Vagina (tissue), 2 donors: ENCODE measurements at regions not wholly inside any gene's neighbourhood (a gene's known extent, or its start where the extent isn't known, plus 50 kb on each side); places are given as distances from the start of the nearest gene placed in this dataset.

Experiments used
- DNase-seq, 2 donors: peaks; one replicate each; pipeline ENCODE4 v3.0.0-alpha.2; 2017; ENCODE audit errors: extremely low spot score in 2 of 2
- H3K27ac ChIP-seq: fragments of 200-600 bp; sonication (generic); one replicate; pipeline ENCODE4 v1.5.1; 2019
- H3K27me3 ChIP-seq: fragments of 200-600 bp; sonication (generic); one replicate; pipeline ENCODE4 v1.5.1; 2019
- H3K36me3 ChIP-seq, 2 donors: fragments of 200-600 bp; sonication (generic); one replicate each; pipeline ENCODE4 v1.5.1; 2017 to 2019
- H3K4me1 ChIP-seq: fragments of 200-600 bp; sonication (generic); one replicate; pipeline ENCODE4 v1.5.1; 2019
- H3K4me3 ChIP-seq, 2 donors: fragments of 200-600 bp; sonication (generic); 1 replicate in 1 of 2; 2 replicates in 1 of 2; pipeline ENCODE4 v1.5.1; 2016 to 2019
- H3K9me3 ChIP-seq: fragments of 200-600 bp; sonication (generic); one replicate; pipeline ENCODE4 v1.5.1; 2019
- CTCF ChIP-seq, 3 experiments: fragments of 450-650 bp in 2 of 3; fragments of 200-600 bp in 1 of 3; sonication (generic) in 1 of 3; IDR thresholded peaks; one replicate each; pipeline ENCODE4 v1.5.1; 2017 to 2019; ENCODE audit warnings: antibody characterized with exemption in 3 of 3, mild to moderate bottlenecking in 2 of 3, moderate library complexity in 2 of 3
- POLR2A ChIP-seq, 2 donors: fragments of 450-650 bp; IDR thresholded peaks; one replicate each; pipeline ENCODE4 v1.6.1; 2017; ENCODE audit warnings: antibody characterized with exemption in 2 of 2, mild to moderate bottlenecking in 2 of 2, moderate library complexity in 2 of 2
- POLR2AphosphoS5 ChIP-seq, 2 donors: sonication (generic); formaldehyde crosslinking; IDR thresholded peaks; one replicate each; pipeline ENCODE4 v1.9.0; 2017; ENCODE audit warnings: antibody characterized with exemption in 2 of 2, mild to moderate bottlenecking in 2 of 2, low read depth in 1 of 2; ENCODE audit not compliant: insufficient read depth in 1 of 2
- intact Hi-C: fragments of 100-400 bp; cut with DNase I; formaldehyde crosslinking; loops from one replicate; pipeline ENCODE4 v1.15.1; 2023

- DNase-seq = no peak
- H3K27me3 ChIP-seq = no peaks in the 10 kb centered on the region
- intact Hi-C loops = no loop called here
- TF ChIP-seq CTCF (IDR thresholded peaks at IDR 0.05) (no peak), POLR2AphosphoS5 (IDR thresholded peaks at IDR 0.05; ENCODE audit: insufficient read depth in 1 of 2, low read depth in 1 of 2) (no peak), POLR2A (IDR thresholded peaks at IDR 0.05) (no peak)
- no peaks in the 10 kb centered on the region for H3K4me1 ChIP-seq
- no peak overlapping the region for H3K4me3 ChIP-seq
- no peak overlapping the region for H3K27ac ChIP-seq
- H3K9me3 ChIP-seq = no peaks in the 10 kb centered on the region
- no peaks in the 10 kb centered on the region for H3K36me3 ChIP-seq
Measured at GRCh38 chr9:82458296-82458695, 469.7 kb downstream of the SPATA31D1 start.

- Histone ChIP-seq H3K4me3 (no peak overlapping the region), H3K27ac (no peak overlapping the region)
- TF ChIP-seq POLR2A (IDR thresholded peaks at IDR 0.05) = no peak
- no peak for TF ChIP-seq POLR2AphosphoS5 (IDR thresholded peaks at IDR 0.05; ENCODE audit: insufficient read depth in 1 of 2, low read depth in 1 of 2)
- TF ChIP-seq CTCF (IDR thresholded peaks at IDR 0.05) = no peak
Measured at GRCh38 chr9:82466616-82467260, 478.2 kb downstream of the SPATA31D1 start.

GRCh38 chr9:82467436-82467835, 478.9 kb downstream of the SPATA31D1 start:
- TF ChIP-seq POLR2AphosphoS5 (IDR thresholded peaks at IDR 0.05; ENCODE audit: insufficient read depth in 1 of 2, low read depth in 1 of 2) = no peak
- TF ChIP-seq POLR2A (IDR thresholded peaks at IDR 0.05) = no peak
- TF ChIP-seq CTCF (IDR thresholded peaks at IDR 0.05) = no peak
- H3K4me1 ChIP-seq = no peaks in the 10 kb centered on the region
- no peak for DNase-seq
- no peaks in the 10 kb centered on the region for H3K9me3 ChIP-seq
- intact Hi-C loops = no loop called here
- H3K27me3 ChIP-seq = no peaks in the 10 kb centered on the region
- H3K27ac ChIP-seq = no peak overlapping the region
- no peak overlapping the region for H3K4me3 ChIP-seq
- H3K36me3 ChIP-seq = no peaks in the 10 kb centered on the region

More at GRCh38 chr9:82466616-82467260, 478.2 kb downstream of the SPATA31D1 start:
- Histone ChIP-seq H3K4me1 (no peaks in the 10 kb centered on the region), H3K27me3 (no peaks in the 10 kb centered on the region), H3K9me3 (no peaks in the 10 kb centered on the region), H3K36me3 (no peaks in the 10 kb centered on the region)
- no peak for DNase-seq
- intact Hi-C loops = no loop called here

- TF ChIP-seq POLR2A (IDR thresholded peaks at IDR 0.05) = no peak
- no peak for TF ChIP-seq CTCF (IDR thresholded peaks at IDR 0.05)
- TF ChIP-seq POLR2AphosphoS5 (IDR thresholded peaks at IDR 0.05; ENCODE audit: insufficient read depth in 1 of 2, low read depth in 1 of 2) = no peak
- Histone ChIP-seq H3K36me3 (no peaks in the 10 kb centered on the region), H3K9me3 (no peaks in the 10 kb centered on the region), H3K4me1 (no peaks in the 10 kb centered on the region), H3K4me3 (no peak overlapping the region), H3K27ac (no peak overlapping the region), H3K27me3 (no peaks in the 10 kb centered on the region)
- intact Hi-C loops = no loop called here
- no peak for DNase-seq
Measured at GRCh38 chr9:82474235-82474634, 485.7 kb downstream of the SPATA31D1 start.

- no peak for TF ChIP-seq CTCF (IDR thresholded peaks at IDR 0.05)
- TF ChIP-seq POLR2A (IDR thresholded peaks at IDR 0.05) = no peak
- TF ChIP-seq POLR2AphosphoS5 (IDR thresholded peaks at IDR 0.05; ENCODE audit: insufficient read depth in 1 of 2, low read depth in 1 of 2) = no peak
- H3K9me3 ChIP-seq = no peaks in the 10 kb centered on the region
- no peak overlapping the region for H3K4me3 ChIP-seq
- no peaks in the 10 kb centered on the region for H3K4me1 ChIP-seq
- no peaks in the 10 kb centered on the region for H3K36me3 ChIP-seq
- DNase-seq = no peak
- H3K27ac ChIP-seq = no peak overlapping the region
- intact Hi-C loops = no loop called here
- H3K27me3 ChIP-seq = no peaks in the 10 kb centered on the region
Measured at GRCh38 chr9:82475584-82476301, 487.2 kb downstream of the SPATA31D1 start.
